Fibroblast of skin of back (primary cell): ENCODE measurements at regions not wholly inside any gene's neighbourhood (a gene's known extent, or its start where the extent isn't known, plus 50 kb on each side); places are given as distances from the start of the nearest gene placed in this dataset.
"Not testable (repeated sequence)": the region's sequence is repeated elsewhere in the genome, so short reads cannot be mapped to it uniquely, and the experiment has no call there.

Experiments
- DNase-seq: peaks from one replicate; pipeline ENCODE4 v3.0.0-alpha.2; 2013

GRCh38 chr7:83731154-83731553 lies 82.2 kb upstream of the SEMA3E start:
- no peak for DNase-seq

- not testable (repeated sequence) for DNase-seq
These were observed 68.0 kb upstream of the SEMA3E start for GRCh38 chr7:83716923-83717322.

GRCh38 chr7:83708531-83708930 lies 59.6 kb upstream of the SEMA3E start:
- no peak for DNase-seq

- DNase-seq, result no peak
These were observed 55.6 kb upstream of the SEMA3E start for GRCh38 chr7:83704564-83704963.

GRCh38 chr7:83702446-83702845 lies 53.5 kb upstream of the SEMA3E start:
- DNase-seq, result no peak

- peak; percentile 0 for DNase-seq
These were observed 52.8 kb upstream of the SEMA3E start for GRCh38 chr7:83701736-83702135.
